H4 (cell line): ENCODE measurements at regions not wholly inside any gene's neighbourhood (a gene's known extent, or its start where the extent isn't known, plus 50 kb on each side); places are given as distances from the start of the nearest gene placed in this dataset.
"Not testable (repeated sequence)": the region's sequence is repeated elsewhere in the genome, so short reads cannot be mapped to it uniquely, and the experiment has no call there.

ENCODE experiments used
- DNase-seq: peaks from one replicate; pipeline ENCODE4 v3.0.0-alpha.2; 2015; ENCODE audit warnings: low spot score

GRCh38 chr2:147420947-147421675 is 423.7 kb upstream of the ACVR2A start:
- DNase-seq = no peak

- peak; percentile 6 for DNase-seq
Observed at GRCh38 chr2:147420517-147420916, 424.3 kb upstream of the ACVR2A start.

GRCh38 chr2:147416099-147416498 is 428.7 kb upstream of the ACVR2A start:
- DNase-seq = no peak

- not testable (repeated sequence) for DNase-seq
Observed at GRCh38 chr2:147414656-147415055, 430.2 kb upstream of the ACVR2A start.

GRCh38 chr2:147408357-147408756 is 436.5 kb upstream of the ACVR2A start:
- no peak for DNase-seq

- DNase-seq = no peak
Observed at GRCh38 chr2:147405651-147406050, 439.2 kb upstream of the ACVR2A start.

- no peak for DNase-seq
Observed at GRCh38 chr2:147398996-147399395, 445.8 kb upstream of the ACVR2A start.

GRCh38 chr2:147398301-147398700 is 446.5 kb upstream of the ACVR2A start:
- DNase-seq = no peak

- DNase-seq = no peak
Observed at GRCh38 chr2:147396890-147397289, 447.9 kb upstream of the ACVR2A start.

GRCh38 chr2:147394179-147394790 is 450.5 kb upstream of the ACVR2A start:
- no peak for DNase-seq

GRCh38 chr2:147392180-147392579 is 452.6 kb upstream of the ACVR2A start:
- no peak for DNase-seq

- no peak for DNase-seq
Observed at GRCh38 chr2:147390475-147390874, 454.4 kb upstream of the ACVR2A start.

- DNase-seq = no peak
Observed at GRCh38 chr2:147389218-147389617, 455.6 kb upstream of the ACVR2A start.

- DNase-seq = no peak
Observed at GRCh38 chr2:147388217-147388616, 456.6 kb upstream of the ACVR2A start.

- no peak for DNase-seq
Observed at GRCh38 chr2:147386284-147386683, 458.5 kb upstream of the ACVR2A start.

- no peak for DNase-seq
Observed at GRCh38 chr2:147385600-147385999, 459.2 kb upstream of the ACVR2A start.

GRCh38 chr2:147384659-147385058 is 460.2 kb upstream of the ACVR2A start:
- no peak for DNase-seq

GRCh38 chr2:147382322-147382948 is 462.4 kb upstream of the ACVR2A start:
- DNase-seq = no peak

GRCh38 chr2:147378403-147378802 is 466.4 kb upstream of the ACVR2A start:
- DNase-seq = no peak

GRCh38 chr2:147375073-147375472 is 469.8 kb upstream of the ACVR2A start:
- no peak for DNase-seq

- peak; percentile 51 for DNase-seq
Observed at GRCh38 chr2:147374423-147374811, 470.4 kb upstream of the ACVR2A start.

GRCh38 chr2:147373800-147374422 is 470.9 kb upstream of the ACVR2A start:
- no peak for DNase-seq

GRCh38 chr2:147368306-147368705 is 476.5 kb upstream of the ACVR2A start:
- no peak for DNase-seq
